NAMALWA (cell line): ENCODE measurements at regions not wholly inside any gene's neighbourhood (a gene's known extent, or its start where the extent isn't known, plus 50 kb on each side); places are given as distances from the start of the nearest gene placed in this dataset.

Source experiments
- DNase-seq: peaks from one replicate; pipeline ENCODE4 v3.0.0-alpha.2; 2015; ENCODE audit warnings: low spot score

GRCh38 chr18:71754246-71754645 lies 789.9 kb downstream of the CBLN2 start:
- no peak for DNase-seq

GRCh38 chr18:71743634-71744033 lies 800.5 kb downstream of the CBLN2 start:
- no peak for DNase-seq

GRCh38 chr18:71729611-71730010 lies 814.5 kb downstream of the CBLN2 start:
- no peak for DNase-seq

- DNase-seq: no peak
Observed at GRCh38 chr18:71727909-71728308, 816.2 kb downstream of the CBLN2 start.

GRCh38 chr18:71725256-71725655 lies 818.9 kb downstream of the CBLN2 start:
- DNase-seq: no peak

GRCh38 chr18:71707985-71708500 lies 836.1 kb downstream of the CBLN2 start:
- no peak for DNase-seq

GRCh38 chr18:71707400-71707799 lies 836.7 kb downstream of the CBLN2 start:
- DNase-seq: no peak

- DNase-seq: no peak
Observed at GRCh38 chr18:71689416-71690160, 854.6 kb downstream of the CBLN2 start.

GRCh38 chr18:71682591-71682990 lies 861.6 kb downstream of the CBLN2 start:
- DNase-seq: no peak

GRCh38 chr18:71678144-71678543 lies 866.0 kb downstream of the CBLN2 start:
- no peak for DNase-seq

- DNase-seq: no peak
Observed at GRCh38 chr18:71673954-71674353, 870.2 kb downstream of the CBLN2 start.

GRCh38 chr18:71673498-71673897 lies 870.6 kb downstream of the CBLN2 start:
- DNase-seq: no peak

- no peak for DNase-seq
Observed at GRCh38 chr18:71666481-71666880, 877.7 kb downstream of the CBLN2 start.

- DNase-seq: no peak
Observed at GRCh38 chr18:71665131-71665530, 879.0 kb downstream of the CBLN2 start.

- DNase-seq: no peak
Observed at GRCh38 chr18:71643822-71644221, 900.3 kb downstream of the CBLN2 start.

GRCh38 chr18:71630696-71631095 lies 913.4 kb downstream of the CBLN2 start:
- DNase-seq: no peak

GRCh38 chr18:71625556-71626090 lies 918.5 kb downstream of the CBLN2 start:
- DNase-seq: no peak

GRCh38 chr18:71598374-71598773 lies 945.8 kb downstream of the CBLN2 start:
- no peak for DNase-seq

GRCh38 chr18:71597219-71597618 lies 946.9 kb downstream of the CBLN2 start:
- DNase-seq: no peak

GRCh38 chr18:71583252-71583651 lies 960.9 kb downstream of the CBLN2 start:
- DNase-seq: no peak

- DNase-seq: no peak
Observed at GRCh38 chr18:71554686-71555085, 989.5 kb downstream of the CBLN2 start.

- DNase-seq: no peak
Observed at GRCh38 chr18:71541643-71542042, 1002.5 kb downstream of the CBLN2 start.

- DNase-seq: no peak
Observed at GRCh38 chr18:71529703-71530303, 1014.3 kb downstream of the CBLN2 start.
